ENCODE measurements at regions not wholly inside any gene's neighbourhood (a gene's known extent, or its start where the extent isn't known, plus 50 kb on each side); places are given as distances from the start of the nearest gene placed in this dataset.

- H3K36me3 ChIP-seq (ENCODE audit: control insufficient read depth, insufficient read depth, low read length) = no peaks in the 10 kb centered on the region
- H3K4me1 ChIP-seq (ENCODE audit: control insufficient read depth, insufficient read depth, low read length, poor library complexity, severe bottlenecking) = peaks cover 3% of the 10 kb centered on the region
- 100% methylated on average over 1 of the region's 1 CpG for WGBS, 2 experiments (ENCODE audit: insufficient coverage in 2 of 2)
Measured at GRCh38 chr2:222105046-222105445, 193.8 kb downstream of the PAX3 start.

GRCh38 chr2:222102575-222103349 is 196.0 kb downstream of the PAX3 start:
- H3K27ac ChIP-seq (ENCODE audit: low read depth, low read length, severe bottlenecking) = no peak overlapping the region
- no peaks in the 10 kb centered on the region for H3K4me1 ChIP-seq (ENCODE audit: control insufficient read depth, insufficient read depth, low read length, poor library complexity, severe bottlenecking)
- WGBS, 2 experiments (ENCODE audit: insufficient coverage in 2 of 2) = 71% methylated on average over 3 of the region's 4 CpGs; no CpG with 5 or more reads in 1 of the 2 experiments
- no peaks in the 10 kb centered on the region for H3K36me3 ChIP-seq (ENCODE audit: control insufficient read depth, insufficient read depth, low read length)
- H3K9me3 ChIP-seq (ENCODE audit: control insufficient read depth, low read length) = no peaks in the 10 kb centered on the region
- no peak overlapping the region for H3K4me3 ChIP-seq (ENCODE audit: extremely low read depth, insufficient read depth, low read length, poor library complexity, severe bottlenecking)

More at GRCh38 chr2:222105046-222105445, 193.8 kb downstream of the PAX3 start:
- no peak overlapping the region for H3K4me3 ChIP-seq (ENCODE audit: extremely low read depth, insufficient read depth, low read length, poor library complexity, severe bottlenecking)
- H3K9me3 ChIP-seq (ENCODE audit: control insufficient read depth, low read length) = no peaks in the 10 kb centered on the region
- no peak overlapping the region for H3K27ac ChIP-seq (ENCODE audit: low read depth, low read length, severe bottlenecking)

GRCh38 chr2:222100704-222101699 is 197.8 kb downstream of the PAX3 start:
- H3K27ac ChIP-seq (ENCODE audit: low read depth, low read length, severe bottlenecking) = no peak overlapping the region
- no peaks in the 10 kb centered on the region for H3K4me1 ChIP-seq (ENCODE audit: control insufficient read depth, insufficient read depth, low read length, poor library complexity, severe bottlenecking)
- no peaks in the 10 kb centered on the region for H3K36me3 ChIP-seq (ENCODE audit: control insufficient read depth, insufficient read depth, low read length)
- H3K9me3 ChIP-seq (ENCODE audit: control insufficient read depth, low read length) = no peaks in the 10 kb centered on the region
- no peak overlapping the region for H3K4me3 ChIP-seq (ENCODE audit: extremely low read depth, insufficient read depth, low read length, poor library complexity, severe bottlenecking)
- WGBS, 2 experiments (ENCODE audit: insufficient coverage in 2 of 2) = 87 to 93% methylated on average over 2 to 3 of the region's 5 CpGs

- Histone ChIP-seq H3K9me3 (ENCODE audit: control insufficient read depth, low read length) (no peaks in the 10 kb centered on the region), H3K4me1 (ENCODE audit: control insufficient read depth, insufficient read depth, low read length, poor library complexity, severe bottlenecking) (peaks cover 6% of the 10 kb centered on the region), H3K27ac (ENCODE audit: low read depth, low read length, severe bottlenecking) (no peak overlapping the region), H3K4me3 (ENCODE audit: extremely low read depth, insufficient read depth, low read length, poor library complexity, severe bottlenecking) (no peak overlapping the region), H3K36me3 (ENCODE audit: control insufficient read depth, insufficient read depth, low read length) (no peaks in the 10 kb centered on the region)
- WGBS, 2 experiments (ENCODE audit: insufficient coverage in 2 of 2) = 75 to 78% methylated on average over 1 of the region's 2 CpGs
Measured at GRCh38 chr2:222088561-222088960, 210.2 kb downstream of the PAX3 start.

GRCh38 chr2:222087998-222088397 is 210.8 kb downstream of the PAX3 start:
- no peak overlapping the region for H3K4me3 ChIP-seq (ENCODE audit: extremely low read depth, insufficient read depth, low read length, poor library complexity, severe bottlenecking)
- H3K27ac ChIP-seq (ENCODE audit: low read depth, low read length, severe bottlenecking) = no peak overlapping the region
- no peaks in the 10 kb centered on the region for H3K36me3 ChIP-seq (ENCODE audit: control insufficient read depth, insufficient read depth, low read length)
- no peaks in the 10 kb centered on the region for H3K9me3 ChIP-seq (ENCODE audit: control insufficient read depth, low read length)
- no CpG with 5 or more reads among the region's 3 CpGs for WGBS, 2 experiments (ENCODE audit: insufficient coverage in 2 of 2)
- peaks cover 6% of the 10 kb centered on the region for H3K4me1 ChIP-seq (ENCODE audit: control insufficient read depth, insufficient read depth, low read length, poor library complexity, severe bottlenecking)

- H3K36me3 ChIP-seq (ENCODE audit: control insufficient read depth, insufficient read depth, low read length) = no peaks in the 10 kb centered on the region
- H3K27ac ChIP-seq (ENCODE audit: low read depth, low read length, severe bottlenecking) = no peak overlapping the region
- WGBS, 2 experiments (ENCODE audit: insufficient coverage in 2 of 2) = 100% methylated on average over 1 of the region's 3 CpGs; no CpG with 5 or more reads in 1 of the 2 experiments
- no peaks in the 10 kb centered on the region for H3K4me1 ChIP-seq (ENCODE audit: control insufficient read depth, insufficient read depth, low read length, poor library complexity, severe bottlenecking)
- no peaks in the 10 kb centered on the region for H3K9me3 ChIP-seq (ENCODE audit: control insufficient read depth, low read length)
- H3K4me3 ChIP-seq (ENCODE audit: extremely low read depth, insufficient read depth, low read length, poor library complexity, severe bottlenecking) = no peak overlapping the region
Measured at GRCh38 chr2:222082201-222082600, 216.6 kb downstream of the PAX3 start.

GRCh38 chr2:222080141-222080540 is 218.7 kb downstream of the PAX3 start:
- Histone ChIP-seq H3K4me1 (ENCODE audit: control insufficient read depth, insufficient read depth, low read length, poor library complexity, severe bottlenecking) (no peaks in the 10 kb centered on the region), H3K27ac (ENCODE audit: low read depth, low read length, severe bottlenecking) (no peak overlapping the region), H3K9me3 (ENCODE audit: control insufficient read depth, low read length) (no peaks in the 10 kb centered on the region), H3K4me3 (ENCODE audit: extremely low read depth, insufficient read depth, low read length, poor library complexity, severe bottlenecking) (no peak overlapping the region), H3K36me3 (ENCODE audit: control insufficient read depth, insufficient read depth, low read length) (no peaks in the 10 kb centered on the region)
- 100% methylated on average over 2 of the region's 2 CpGs; no CpG with 5 or more reads in 1 of the 2 experiments for WGBS, 2 experiments (ENCODE audit: insufficient coverage in 2 of 2)

- no peaks in the 10 kb centered on the region for H3K9me3 ChIP-seq (ENCODE audit: control insufficient read depth, low read length)
Measured at GRCh38 chr2:222076973-222077690, 221.7 kb downstream of the PAX3 start.

GRCh38 chr2:222074674-222075073 is 224.1 kb downstream of the PAX3 start:
- H3K4me3 ChIP-seq (ENCODE audit: extremely low read depth, insufficient read depth, low read length, poor library complexity, severe bottlenecking) = no peak overlapping the region
- no peaks in the 10 kb centered on the region for H3K4me1 ChIP-seq (ENCODE audit: control insufficient read depth, insufficient read depth, low read length, poor library complexity, severe bottlenecking)
- H3K27ac ChIP-seq (ENCODE audit: low read depth, low read length, severe bottlenecking) = no peak overlapping the region
- H3K9me3 ChIP-seq (ENCODE audit: control insufficient read depth, low read length) = no peaks in the 10 kb centered on the region
- 0% methylated on average over 1 of the region's 2 CpGs; no CpG with 5 or more reads in 1 of the 2 experiments for WGBS, 2 experiments (ENCODE audit: insufficient coverage in 2 of 2)
- no peaks in the 10 kb centered on the region for H3K36me3 ChIP-seq (ENCODE audit: control insufficient read depth, insufficient read depth, low read length)

More at GRCh38 chr2:222076973-222077690, 221.7 kb downstream of the PAX3 start:
- no peaks in the 10 kb centered on the region for H3K4me1 ChIP-seq (ENCODE audit: control insufficient read depth, insufficient read depth, low read length, poor library complexity, severe bottlenecking)
- WGBS, 2 experiments (ENCODE audit: insufficient coverage in 2 of 2) = 92 to 93% methylated on average over 7 of the region's 7 CpGs
- no peak overlapping the region for H3K27ac ChIP-seq (ENCODE audit: low read depth, low read length, severe bottlenecking)
- no peak overlapping the region for H3K4me3 ChIP-seq (ENCODE audit: extremely low read depth, insufficient read depth, low read length, poor library complexity, severe bottlenecking)
- H3K36me3 ChIP-seq (ENCODE audit: control insufficient read depth, insufficient read depth, low read length) = no peaks in the 10 kb centered on the region

- no peak overlapping the region for H3K27ac ChIP-seq (ENCODE audit: low read depth, low read length, severe bottlenecking)
- no peak overlapping the region for H3K4me3 ChIP-seq (ENCODE audit: extremely low read depth, insufficient read depth, low read length, poor library complexity, severe bottlenecking)
- 90% methylated on average over 2 of the region's 2 CpGs; no CpG with 5 or more reads in 1 of the 2 experiments for WGBS, 2 experiments (ENCODE audit: insufficient coverage in 2 of 2)
- no peaks in the 10 kb centered on the region for H3K36me3 ChIP-seq (ENCODE audit: control insufficient read depth, insufficient read depth, low read length)
- H3K9me3 ChIP-seq (ENCODE audit: control insufficient read depth, low read length) = no peaks in the 10 kb centered on the region
- no peaks in the 10 kb centered on the region for H3K4me1 ChIP-seq (ENCODE audit: control insufficient read depth, insufficient read depth, low read length, poor library complexity, severe bottlenecking)
Measured at GRCh38 chr2:222071911-222072310, 226.9 kb downstream of the PAX3 start.
